GM23338 (cell line): ENCODE measurements at regions not wholly inside any gene's neighbourhood (a gene's known extent, or its start where the extent isn't known, plus 50 kb on each side); places are given as distances from the start of the nearest gene placed in this dataset.

Experiments
- ATAC-seq: fragments of 200-7000 bp; cut with Tn5 transposase; 3 replicates; pipeline ENCODE4 v1.9.1; 2020
- DNase-seq: peaks from one replicate; pipeline ENCODE4 v3.0.0-alpha.2; 2015; ENCODE audit warnings: low spot score
- H2AFZ ChIP-seq: fragments of 200-600 bp; sonication (generic); 2 replicates; pipeline ENCODE4 v1.8.0; 2016; ENCODE audit warnings: antibody characterized with exemption, mild to moderate bottlenecking, moderate library complexity
- H3F3A ChIP-seq: fragments of 200-600 bp; sonication (generic); replicated peaks from 2 replicates; pipeline ENCODE4 v1.8.0; 2017; ENCODE audit warnings: antibody characterized with exemption, mixed run types, low read depth
- H3K27ac ChIP-seq: fragments of 200-600 bp; sonication (generic); 2 replicates; pipeline ENCODE4 v1.6.1; 2016; ENCODE audit warnings: low read depth
- H3K27me3 ChIP-seq: fragments of 200-600 bp; sonication (generic); 2 replicates; pipeline ENCODE4 v1.8.0; 2016; ENCODE audit warnings: mild to moderate bottlenecking, mixed run types, moderate library complexity; ENCODE audit not compliant: insufficient read depth
- H3K36me3 ChIP-seq: fragments of 200-600 bp; sonication (generic); 2 replicates; pipeline ENCODE4 v1.8.0; 2016; ENCODE audit warnings: mild to moderate bottlenecking; ENCODE audit not compliant: insufficient read depth
- H3K4me1 ChIP-seq: fragments of 200-600 bp; sonication (generic); 2 replicates; pipeline ENCODE4 v1.8.0; 2016; ENCODE audit warnings: mild to moderate bottlenecking, moderate library complexity; ENCODE audit not compliant: insufficient read depth
- H3K4me2 ChIP-seq: fragments of 200-600 bp; sonication (generic); 2 replicates; pipeline ENCODE4 v1.7.1; 2017; ENCODE audit warnings: mixed run types
- H3K4me3 ChIP-seq: fragments of 200-600 bp; sonication (generic); 2 replicates; pipeline ENCODE4 v1.6.1; 2016; ENCODE audit warnings: mixed run types
- H3K79me2 ChIP-seq: fragments of 200-600 bp; sonication (generic); replicated peaks from 2 replicates; pipeline ENCODE4 v1.8.0; 2017; ENCODE audit warnings: mild to moderate bottlenecking; ENCODE audit not compliant: insufficient read depth
- H3K9me2 ChIP-seq: fragments of 200-600 bp; sonication (generic); 2 replicates; pipeline ENCODE4 v1.8.0; 2017; ENCODE audit not compliant: insufficient read depth
- H4K20me1 ChIP-seq: fragments of 200-600 bp; sonication (generic); replicated peaks from 2 replicates; pipeline ENCODE4 v1.8.0; 2017; ENCODE audit warnings: mild to moderate bottlenecking; ENCODE audit not compliant: insufficient read depth
- H3K27ac Mint-ChIP-seq: 2 replicates; pipeline ENCODE4 v1.8.0; 2020; ENCODE audit warnings: inconsistent platforms, mild to moderate bottlenecking, moderate library complexity, mixed read lengths
- H3K27me3 Mint-ChIP-seq: 3 replicates; pipeline ENCODE4 v1.8.0; 2022; ENCODE audit warnings: low read depth, mild to moderate bottlenecking, moderate library complexity, mixed read lengths, inconsistent platforms; ENCODE audit not compliant: insufficient read depth, poor library complexity
- H3K36me3 Mint-ChIP-seq: 3 replicates; pipeline ENCODE4 v1.8.0; 2021; ENCODE audit warnings: low read depth, mild to moderate bottlenecking, inconsistent platforms, moderate library complexity, mixed read lengths
- H3K4me1 Mint-ChIP-seq: 3 replicates; pipeline ENCODE4 v1.8.0; 2020; ENCODE audit warnings: mild to moderate bottlenecking, inconsistent platforms, mixed read lengths
- H3K4me3 Mint-ChIP-seq: 3 replicates; pipeline ENCODE4 v1.8.0; 2021; ENCODE audit warnings: moderate library complexity, mild to moderate bottlenecking, inconsistent platforms, mixed read lengths
- H3K9me3 Mint-ChIP-seq: 3 replicates; pipeline ENCODE4 v1.8.0; 2020; ENCODE audit warnings: moderate library complexity, mild to moderate bottlenecking, inconsistent platforms, mixed read lengths
- CREB1 ChIP-seq: fragments of 250-450 bp; sonication (Bioruptor Pico); IDR thresholded peaks from 2 replicates; pipeline ENCODE4 v1.5.0; 2020; ENCODE audit warnings: low read depth, mild to moderate bottlenecking, moderate library complexity
- EZH2phosphoT487 ChIP-seq: fragments of 200-600 bp; sonication (generic); IDR thresholded peaks from one replicate; pipeline ENCODE4 v1.8.1; 2018; ENCODE audit warnings: antibody characterized with exemption; ENCODE audit not compliant: unreplicated experiment
- JUNB ChIP-seq: IDR thresholded peaks from one replicate; pipeline ENCODE4 v1.6.1; 2016; ENCODE audit warnings: antibody characterized with exemption; ENCODE audit not compliant: unreplicated experiment
- NANOG ChIP-seq: IDR thresholded peaks from 2 replicates; pipeline ENCODE4 v1.6.1; 2016; ENCODE audit warnings: antibody characterized with exemption, borderline replicate concordance
- POLR2AphosphoS5 ChIP-seq: IDR thresholded peaks from 2 replicates; pipeline ENCODE4 v1.6.1; 2016; ENCODE audit warnings: antibody characterized with exemption, low read depth
- STAT1 ChIP-seq: IDR thresholded peaks from one replicate; pipeline ENCODE4 v1.6.1; 2016; ENCODE audit warnings: antibody characterized with exemption; ENCODE audit not compliant: unreplicated experiment
- ZNF114 ChIP-seq: fragments of 250-450 bp; sonication (Bioruptor Pico); IDR thresholded peaks from 2 replicates; pipeline ENCODE4 v1.5.0; 2020; ENCODE audit warnings: mild to moderate bottlenecking, moderate library complexity
- ZNF331 ChIP-seq: fragments of 250-450 bp; sonication (Bioruptor Pico); IDR thresholded peaks from 2 replicates; pipeline ENCODE4 v1.5.0; 2020; ENCODE audit warnings: low read depth, mild to moderate bottlenecking, moderate library complexity
- TF ChIP-seq, protein P1 (sequence below), 2 experiments: fragments of 200-600 bp in 1 of 2; sonication (generic) in 1 of 2; conservative IDR thresholded peaks; 2 replicates each; pipeline versions ENCODE4 v1.5.1 to v1.6.1; 2016 to 2017; ENCODE audit warnings: antibody characterized with exemption in 2 of 2, low read depth in 2 of 2, mild to moderate bottlenecking in 2 of 2, moderate library complexity in 1 of 2
- TF ChIP-seq, protein P2 (sequence below): IDR thresholded peaks from one replicate; pipeline ENCODE4 v1.6.1; 2018; ENCODE audit warnings: antibody characterized with exemption; ENCODE audit not compliant: unreplicated experiment
- TF ChIP-seq, protein P3 (sequence below): fragments of 250-450 bp; sonication (Bioruptor Pico); IDR thresholded peaks from 2 replicates; pipeline ENCODE4 v1.5.0; 2020; ENCODE audit warnings: mild to moderate bottlenecking, moderate library complexity
- TF ChIP-seq, protein P4 (sequence below): IDR thresholded peaks from 2 replicates; pipeline ENCODE4 v1.6.1; 2016; ENCODE audit warnings: antibody characterized with exemption

DNA sequence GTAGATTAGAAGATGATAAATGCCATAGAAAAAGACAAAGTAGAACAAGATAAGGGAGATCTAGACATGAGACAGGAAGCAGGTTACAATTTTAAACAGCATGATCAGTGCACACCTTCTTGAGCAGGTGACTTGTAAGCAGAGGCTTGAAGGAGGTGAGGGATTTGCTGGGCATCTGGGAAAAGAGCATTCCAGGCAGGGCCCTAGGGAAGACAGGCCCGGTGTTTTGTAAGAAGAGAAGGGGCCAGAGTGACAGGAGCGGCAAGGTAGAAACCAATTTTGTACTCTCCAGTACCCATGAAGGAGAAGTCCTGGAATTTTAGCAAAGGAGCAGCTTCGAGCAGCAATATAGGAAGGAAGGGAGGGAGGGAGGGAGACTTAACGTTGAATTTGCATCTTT, 296.5 kb downstream of the MZT1 start:
- Histone ChIP-seq H3K4me2 (no peak overlapping the region), H3K9me2 (no peaks in the 10 kb centered on the region), H3K4me1 (peaks cover 17% of the 10 kb centered on the region), H3K79me2 (no peaks in the 10 kb centered on the region), H3K4me3 (no peak overlapping the region), H3F3A (no peaks in the 10 kb centered on the region), H3K27me3 (no peaks in the 10 kb centered on the region), H4K20me1 (no peaks in the 10 kb centered on the region), H2AFZ (no peak overlapping the region), H3K27ac (no peak overlapping the region), H3K36me3 (no peaks in the 10 kb centered on the region)
- no peak overlapping the region for H3K27ac Mint-ChIP-seq
- H3K27me3 Mint-ChIP-seq: no peaks in the 10 kb centered on the region
- H3K4me3 Mint-ChIP-seq: no peak overlapping the region
- H3K4me1 Mint-ChIP-seq: peaks cover 20% of the 10 kb centered on the region
- H3K9me3 Mint-ChIP-seq: no peaks in the 10 kb centered on the region
- no peaks in the 10 kb centered on the region for H3K36me3 Mint-ChIP-seq
- no peak for TF ChIP-seq POLR2AphosphoS5
- no peak for TF ChIP-seq NANOG
- TF ChIP-seq, protein P1, sequence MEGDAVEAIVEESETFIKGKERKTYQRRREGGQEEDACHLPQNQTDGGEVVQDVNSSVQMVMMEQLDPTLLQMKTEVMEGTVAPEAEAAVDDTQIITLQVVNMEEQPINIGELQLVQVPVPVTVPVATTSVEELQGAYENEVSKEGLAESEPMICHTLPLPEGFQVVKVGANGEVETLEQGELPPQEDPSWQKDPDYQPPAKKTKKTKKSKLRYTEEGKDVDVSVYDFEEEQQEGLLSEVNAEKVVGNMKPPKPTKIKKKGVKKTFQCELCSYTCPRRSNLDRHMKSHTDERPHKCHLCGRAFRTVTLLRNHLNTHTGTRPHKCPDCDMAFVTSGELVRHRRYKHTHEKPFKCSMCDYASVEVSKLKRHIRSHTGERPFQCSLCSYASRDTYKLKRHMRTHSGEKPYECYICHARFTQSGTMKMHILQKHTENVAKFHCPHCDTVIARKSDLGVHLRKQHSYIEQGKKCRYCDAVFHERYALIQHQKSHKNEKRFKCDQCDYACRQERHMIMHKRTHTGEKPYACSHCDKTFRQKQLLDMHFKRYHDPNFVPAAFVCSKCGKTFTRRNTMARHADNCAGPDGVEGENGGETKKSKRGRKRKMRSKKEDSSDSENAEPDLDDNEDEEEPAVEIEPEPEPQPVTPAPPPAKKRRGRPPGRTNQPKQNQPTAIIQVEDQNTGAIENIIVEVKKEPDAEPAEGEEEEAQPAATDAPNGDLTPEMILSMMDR (conservative IDR thresholded peaks at IDR 0.05; ENCODE audit: low read depth in 2 of 2): no peak
- TF ChIP-seq, protein P2, sequence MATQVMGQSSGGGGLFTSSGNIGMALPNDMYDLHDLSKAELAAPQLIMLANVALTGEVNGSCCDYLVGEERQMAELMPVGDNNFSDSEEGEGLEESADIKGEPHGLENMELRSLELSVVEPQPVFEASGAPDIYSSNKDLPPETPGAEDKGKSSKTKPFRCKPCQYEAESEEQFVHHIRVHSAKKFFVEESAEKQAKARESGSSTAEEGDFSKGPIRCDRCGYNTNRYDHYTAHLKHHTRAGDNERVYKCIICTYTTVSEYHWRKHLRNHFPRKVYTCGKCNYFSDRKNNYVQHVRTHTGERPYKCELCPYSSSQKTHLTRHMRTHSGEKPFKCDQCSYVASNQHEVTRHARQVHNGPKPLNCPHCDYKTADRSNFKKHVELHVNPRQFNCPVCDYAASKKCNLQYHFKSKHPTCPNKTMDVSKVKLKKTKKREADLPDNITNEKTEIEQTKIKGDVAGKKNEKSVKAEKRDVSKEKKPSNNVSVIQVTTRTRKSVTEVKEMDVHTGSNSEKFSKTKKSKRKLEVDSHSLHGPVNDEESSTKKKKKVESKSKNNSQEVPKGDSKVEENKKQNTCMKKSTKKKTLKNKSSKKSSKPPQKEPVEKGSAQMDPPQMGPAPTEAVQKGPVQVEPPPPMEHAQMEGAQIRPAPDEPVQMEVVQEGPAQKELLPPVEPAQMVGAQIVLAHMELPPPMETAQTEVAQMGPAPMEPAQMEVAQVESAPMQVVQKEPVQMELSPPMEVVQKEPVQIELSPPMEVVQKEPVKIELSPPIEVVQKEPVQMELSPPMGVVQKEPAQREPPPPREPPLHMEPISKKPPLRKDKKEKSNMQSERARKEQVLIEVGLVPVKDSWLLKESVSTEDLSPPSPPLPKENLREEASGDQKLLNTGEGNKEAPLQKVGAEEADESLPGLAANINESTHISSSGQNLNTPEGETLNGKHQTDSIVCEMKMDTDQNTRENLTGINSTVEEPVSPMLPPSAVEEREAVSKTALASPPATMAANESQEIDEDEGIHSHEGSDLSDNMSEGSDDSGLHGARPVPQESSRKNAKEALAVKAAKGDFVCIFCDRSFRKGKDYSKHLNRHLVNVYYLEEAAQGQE: no peak
- TF ChIP-seq STAT1: no peak
- TF ChIP-seq, protein P3, sequence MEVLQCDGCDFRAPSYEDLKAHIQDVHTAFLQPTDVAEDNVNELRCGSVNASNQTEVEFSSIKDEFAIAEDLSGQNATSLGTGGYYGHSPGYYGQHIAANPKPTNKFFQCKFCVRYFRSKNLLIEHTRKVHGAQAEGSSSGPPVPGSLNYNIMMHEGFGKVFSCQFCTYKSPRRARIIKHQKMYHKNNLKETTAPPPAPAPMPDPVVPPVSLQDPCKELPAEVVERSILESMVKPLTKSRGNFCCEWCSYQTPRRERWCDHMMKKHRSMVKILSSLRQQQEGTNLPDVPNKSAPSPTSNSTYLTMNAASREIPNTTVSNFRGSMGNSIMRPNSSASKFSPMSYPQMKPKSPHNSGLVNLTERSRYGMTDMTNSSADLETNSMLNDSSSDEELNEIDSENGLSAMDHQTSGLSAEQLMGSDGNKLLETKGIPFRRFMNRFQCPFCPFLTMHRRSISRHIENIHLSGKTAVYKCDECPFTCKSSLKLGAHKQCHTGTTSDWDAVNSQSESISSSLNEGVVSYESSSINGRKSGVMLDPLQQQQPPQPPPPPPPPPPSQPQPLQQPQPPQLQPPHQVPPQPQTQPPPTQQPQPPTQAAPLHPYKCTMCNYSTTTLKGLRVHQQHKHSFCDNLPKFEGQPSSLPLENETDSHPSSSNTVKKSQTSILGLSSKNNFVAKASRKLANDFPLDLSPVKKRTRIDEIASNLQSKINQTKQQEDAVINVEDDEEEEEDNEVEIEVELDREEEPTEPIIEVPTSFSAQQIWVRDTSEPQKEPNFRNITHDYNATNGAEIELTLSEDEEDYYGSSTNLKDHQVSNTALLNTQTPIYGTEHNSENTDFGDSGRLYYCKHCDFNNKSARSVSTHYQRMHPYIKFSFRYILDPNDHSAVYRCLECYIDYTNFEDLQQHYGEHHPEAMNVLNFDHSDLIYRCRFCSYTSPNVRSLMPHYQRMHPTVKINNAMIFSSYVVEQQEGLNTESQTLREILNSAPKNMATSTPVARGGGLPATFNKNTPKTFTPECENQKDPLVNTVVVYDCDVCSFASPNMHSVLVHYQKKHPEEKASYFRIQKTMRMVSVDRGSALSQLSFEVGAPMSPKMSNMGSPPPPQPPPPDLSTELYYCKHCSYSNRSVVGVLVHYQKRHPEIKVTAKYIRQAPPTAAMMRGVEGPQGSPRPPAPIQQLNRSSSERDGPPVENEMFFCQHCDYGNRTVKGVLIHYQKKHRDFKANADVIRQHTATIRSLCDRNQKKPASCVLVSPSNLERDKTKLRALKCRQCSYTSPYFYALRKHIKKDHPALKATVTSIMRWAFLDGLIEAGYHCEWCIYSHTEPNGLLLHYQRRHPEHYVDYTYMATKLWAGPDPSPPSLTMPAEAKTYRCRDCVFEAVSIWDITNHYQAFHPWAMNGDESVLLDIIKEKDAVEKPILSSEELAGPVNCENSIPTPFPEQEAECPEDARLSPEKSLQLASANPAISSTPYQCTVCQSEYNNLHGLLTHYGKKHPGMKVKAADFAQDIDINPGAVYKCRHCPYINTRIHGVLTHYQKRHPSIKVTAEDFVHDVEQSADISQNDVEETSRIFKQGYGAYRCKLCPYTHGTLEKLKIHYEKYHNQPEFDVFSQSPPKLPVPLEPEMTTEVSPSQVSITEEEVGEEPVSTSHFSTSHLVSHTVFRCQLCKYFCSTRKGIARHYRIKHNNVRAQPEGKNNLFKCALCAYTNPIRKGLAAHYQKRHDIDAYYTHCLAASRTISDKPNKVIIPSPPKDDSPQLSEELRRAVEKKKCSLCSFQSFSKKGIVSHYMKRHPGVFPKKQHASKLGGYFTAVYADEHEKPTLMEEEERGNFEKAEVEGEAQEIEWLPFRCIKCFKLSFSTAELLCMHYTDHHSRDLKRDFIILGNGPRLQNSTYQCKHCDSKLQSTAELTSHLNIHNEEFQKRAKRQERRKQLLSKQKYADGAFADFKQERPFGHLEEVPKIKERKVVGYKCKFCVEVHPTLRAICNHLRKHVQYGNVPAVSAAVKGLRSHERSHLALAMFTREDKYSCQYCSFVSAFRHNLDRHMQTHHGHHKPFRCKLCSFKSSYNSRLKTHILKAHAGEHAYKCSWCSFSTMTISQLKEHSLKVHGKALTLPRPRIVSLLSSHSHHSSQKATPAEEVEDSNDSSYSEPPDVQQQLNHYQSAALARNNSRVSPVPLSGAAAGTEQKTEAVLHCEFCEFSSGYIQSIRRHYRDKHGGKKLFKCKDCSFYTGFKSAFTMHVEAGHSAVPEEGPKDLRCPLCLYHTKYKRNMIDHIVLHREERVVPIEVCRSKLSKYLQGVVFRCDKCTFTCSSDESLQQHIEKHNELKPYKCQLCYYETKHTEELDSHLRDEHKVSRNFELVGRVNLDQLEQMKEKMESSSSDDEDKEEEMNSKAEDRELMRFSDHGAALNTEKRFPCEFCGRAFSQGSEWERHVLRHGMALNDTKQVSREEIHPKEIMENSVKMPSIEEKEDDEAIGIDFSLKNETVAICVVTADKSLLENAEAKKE (CRISPR knock-in tag): no peak
- TF ChIP-seq, protein P4, sequence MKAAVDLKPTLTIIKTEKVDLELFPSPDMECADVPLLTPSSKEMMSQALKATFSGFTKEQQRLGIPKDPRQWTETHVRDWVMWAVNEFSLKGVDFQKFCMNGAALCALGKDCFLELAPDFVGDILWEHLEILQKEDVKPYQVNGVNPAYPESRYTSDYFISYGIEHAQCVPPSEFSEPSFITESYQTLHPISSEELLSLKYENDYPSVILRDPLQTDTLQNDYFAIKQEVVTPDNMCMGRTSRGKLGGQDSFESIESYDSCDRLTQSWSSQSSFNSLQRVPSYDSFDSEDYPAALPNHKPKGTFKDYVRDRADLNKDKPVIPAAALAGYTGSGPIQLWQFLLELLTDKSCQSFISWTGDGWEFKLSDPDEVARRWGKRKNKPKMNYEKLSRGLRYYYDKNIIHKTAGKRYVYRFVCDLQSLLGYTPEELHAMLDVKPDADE: no peak
- no peak for TF ChIP-seq ZNF331 (CRISPR knock-in tag)
- no peak for TF ChIP-seq EZH2phosphoT487
- no peak for TF ChIP-seq CREB1 (CRISPR knock-in tag)
- no peak for TF ChIP-seq JUNB
- TF ChIP-seq ZNF114 (CRISPR knock-in tag): no peak
- DNase-seq (peak; percentile 38), ATAC-seq (peak; percentile 82)
